ENCODE measurements at regions not wholly inside any gene's neighbourhood (a gene's known extent, or its start where the extent isn't known, plus 50 kb on each side); places are given as distances from the start of the nearest gene placed in this dataset.

GRCh38 chr11:45723397-45723796, 58.0 kb upstream of the CHST1 start:
- Histone ChIP-seq H4K20me1 (ENCODE audit: insufficient read depth) (no peaks in the 10 kb centered on the region), H3K4me2 (ENCODE audit: low read length) (no peak overlapping the region), H2AFZ (ENCODE audit: low read depth, low read length) (no peak overlapping the region)

DNA sequence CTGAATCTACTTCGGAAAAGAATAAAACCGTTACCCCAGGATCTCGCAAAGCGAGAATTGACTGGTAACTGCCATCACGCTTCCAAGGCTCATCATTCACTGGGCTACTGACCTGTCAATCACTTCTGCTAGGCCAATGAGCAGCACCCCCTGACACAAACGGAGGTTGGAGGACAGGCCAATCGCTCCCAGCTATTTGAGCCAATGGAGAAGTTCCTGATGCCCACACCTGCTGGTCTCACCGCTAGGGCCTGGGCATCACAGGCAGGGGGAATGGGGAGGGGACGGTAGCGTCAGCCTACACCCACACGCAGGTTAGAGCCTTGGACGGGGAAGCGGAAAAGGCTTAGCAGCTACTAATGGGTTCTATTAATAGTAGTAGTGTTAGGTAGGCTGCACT, 56.7 kb upstream of the CHST1 start:
- no peak overlapping the region for H2AFZ ChIP-seq (ENCODE audit: low read depth, low read length)
- TF ChIP-seq EZH2 (IDR thresholded peaks at IDR 0.05; ENCODE audit: borderline replicate concordance, insufficient read depth, low read length, poor library complexity, severe bottlenecking) (no peak), RAD21 (conservative IDR thresholded peaks at IDR 0.05) (no peak), MXI1 (conservative IDR thresholded peaks at IDR 0.05; ENCODE audit: poor library complexity, severe bottlenecking) (no peak), POLR2AphosphoS5 (IDR thresholded peaks at IDR 0.05) (no peak), TAF1 (IDR thresholded peaks at IDR 0.05; ENCODE audit: low read depth) (no peak), EP300 (conservative IDR thresholded peaks at IDR 0.05; ENCODE audit: poor library complexity, severe bottlenecking) (no peak), CTCF (IDR thresholded peaks at IDR 0.05; ENCODE audit: poor library complexity, severe bottlenecking) (no peak)

More at GRCh38 chr11:45723397-45723796, 58.0 kb upstream of the CHST1 start:
- H3K36me3 ChIP-seq (ENCODE audit: insufficient read depth, low read length) = no peaks in the 10 kb centered on the region
- H3K9ac ChIP-seq (ENCODE audit: low read length) = no peak overlapping the region
- H3F3A ChIP-seq (ENCODE audit: insufficient read depth, low read length, poor library complexity, severe bottlenecking) = no peaks in the 10 kb centered on the region
- H3K79me2 ChIP-seq (replicated peaks; ENCODE audit: insufficient read depth, low read length) = no peaks in the 10 kb centered on the region
- TF ChIP-seq REST (IDR thresholded peaks at IDR 0.05; ENCODE audit: borderline replicate concordance) (no peak), SMC3 (conservative IDR thresholded peaks at IDR 0.05; ENCODE audit: poor library complexity) (no peak), TAF1 (IDR thresholded peaks at IDR 0.05; ENCODE audit: low read depth) (no peak), EZH2 (IDR thresholded peaks at IDR 0.05; ENCODE audit: borderline replicate concordance, insufficient read depth, low read length, poor library complexity, severe bottlenecking) (no peak), MXI1 (conservative IDR thresholded peaks at IDR 0.05; ENCODE audit: poor library complexity, severe bottlenecking) (no peak), POLR2AphosphoS5 (IDR thresholded peaks at IDR 0.05) (no peak), RAD21 (conservative IDR thresholded peaks at IDR 0.05) (no peak), CTCF (IDR thresholded peaks at IDR 0.05; ENCODE audit: poor library complexity, severe bottlenecking) (no peak), EP300 (conservative IDR thresholded peaks at IDR 0.05; ENCODE audit: poor library complexity, severe bottlenecking) (no peak)
- no peaks in the 10 kb centered on the region for H3K27me3 ChIP-seq (ENCODE audit: insufficient read depth, low read depth, low read length)
- no peaks in the 10 kb centered on the region for H3K9me3 ChIP-seq (ENCODE audit: low read length)
- H3K27ac ChIP-seq (ENCODE audit: low read length) = no peak overlapping the region
- H3K4me3 ChIP-seq (ENCODE audit: low read length) = no peak overlapping the region
- no peaks in the 10 kb centered on the region for H3K9me2 ChIP-seq (ENCODE audit: insufficient read depth, low read length)

More for the DNA sequence above, 56.7 kb upstream of the CHST1 start:
- Histone ChIP-seq H4K20me1 (ENCODE audit: insufficient read depth) (no peaks in the 10 kb centered on the region), H3F3A (ENCODE audit: insufficient read depth, low read length, poor library complexity, severe bottlenecking) (no peaks in the 10 kb centered on the region), H3K4me2 (ENCODE audit: low read length) (no peak overlapping the region), H3K9ac (ENCODE audit: low read length) (no peak overlapping the region), H3K27ac (ENCODE audit: low read length) (no peak overlapping the region), H3K36me3 (ENCODE audit: insufficient read depth, low read length) (no peaks in the 10 kb centered on the region), H3K79me2 (replicated peaks; ENCODE audit: insufficient read depth, low read length) (no peaks in the 10 kb centered on the region), H3K4me3 (ENCODE audit: low read length) (no peak overlapping the region), H3K27me3 (ENCODE audit: insufficient read depth, low read depth, low read length) (no peaks in the 10 kb centered on the region), H3K9me2 (ENCODE audit: insufficient read depth, low read length) (no peaks in the 10 kb centered on the region), H3K9me3 (ENCODE audit: low read length) (no peaks in the 10 kb centered on the region)

Data from neural cell (in vitro differentiated cells).